ENCODE measurements at regions not wholly inside any gene's neighbourhood (a gene's known extent, or its start where the extent isn't known, plus 50 kb on each side); places are given as distances from the start of the nearest gene placed in this dataset.

DNA sequence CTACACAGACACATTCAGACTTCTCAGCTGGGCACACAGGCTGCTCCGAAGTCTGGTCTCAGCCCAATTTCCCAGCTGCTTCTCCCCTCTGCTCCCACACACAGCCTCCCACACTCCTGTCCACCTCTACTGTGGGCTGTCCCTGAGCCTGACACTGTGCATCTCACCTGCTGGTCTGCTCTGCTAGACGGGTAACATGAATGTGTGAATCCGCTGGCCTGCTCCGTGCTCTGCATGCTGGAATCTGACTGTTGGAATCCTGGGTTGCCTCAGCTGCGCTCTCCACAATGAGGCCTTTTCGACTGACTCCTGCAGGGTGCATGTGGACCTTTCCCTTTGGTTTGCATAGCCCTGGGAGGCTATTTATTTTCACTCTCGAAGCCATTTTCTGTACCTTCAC lies 489.5 kb upstream of the B3GAT1 start:
- TF ChIP-seq, protein P1, sequence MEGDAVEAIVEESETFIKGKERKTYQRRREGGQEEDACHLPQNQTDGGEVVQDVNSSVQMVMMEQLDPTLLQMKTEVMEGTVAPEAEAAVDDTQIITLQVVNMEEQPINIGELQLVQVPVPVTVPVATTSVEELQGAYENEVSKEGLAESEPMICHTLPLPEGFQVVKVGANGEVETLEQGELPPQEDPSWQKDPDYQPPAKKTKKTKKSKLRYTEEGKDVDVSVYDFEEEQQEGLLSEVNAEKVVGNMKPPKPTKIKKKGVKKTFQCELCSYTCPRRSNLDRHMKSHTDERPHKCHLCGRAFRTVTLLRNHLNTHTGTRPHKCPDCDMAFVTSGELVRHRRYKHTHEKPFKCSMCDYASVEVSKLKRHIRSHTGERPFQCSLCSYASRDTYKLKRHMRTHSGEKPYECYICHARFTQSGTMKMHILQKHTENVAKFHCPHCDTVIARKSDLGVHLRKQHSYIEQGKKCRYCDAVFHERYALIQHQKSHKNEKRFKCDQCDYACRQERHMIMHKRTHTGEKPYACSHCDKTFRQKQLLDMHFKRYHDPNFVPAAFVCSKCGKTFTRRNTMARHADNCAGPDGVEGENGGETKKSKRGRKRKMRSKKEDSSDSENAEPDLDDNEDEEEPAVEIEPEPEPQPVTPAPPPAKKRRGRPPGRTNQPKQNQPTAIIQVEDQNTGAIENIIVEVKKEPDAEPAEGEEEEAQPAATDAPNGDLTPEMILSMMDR (IDR thresholded peaks at IDR 0.05): no peak
- TF ChIP-seq EP300 (IDR thresholded peaks at IDR 0.05): no peak
- no peak for TF ChIP-seq POLR2A (IDR thresholded peaks at IDR 0.05)
